GM23248 (cell line): ENCODE measurements at regions not wholly inside any gene's neighbourhood (a gene's known extent, or its start where the extent isn't known, plus 50 kb on each side); places are given as distances from the start of the nearest gene placed in this dataset.

Experiments
- DNase-seq: peaks from one replicate; pipeline ENCODE4 v3.0.0-alpha.2; 2015
- H2AFZ ChIP-seq: fragments of 200-600 bp; sonication (generic); 2 replicates; pipeline ENCODE4 v1.6.1; 2016; ENCODE audit warnings: antibody characterized with exemption
- H3F3A ChIP-seq: fragments of 200-600 bp; sonication (generic); 2 replicates; pipeline ENCODE4 v1.6.1; 2016; ENCODE audit warnings: mild to moderate bottlenecking, antibody characterized with exemption, mixed run types; ENCODE audit not compliant: insufficient read depth
- H3K27ac ChIP-seq: fragments of 200-600 bp; sonication (generic); 2 replicates; pipeline ENCODE4 v1.5.1; 2016; ENCODE audit warnings: mild to moderate bottlenecking
- H3K27me3 ChIP-seq: fragments of 200-600 bp; sonication (generic); replicated peaks from 2 replicates; pipeline ENCODE4 v1.6.1; 2016; ENCODE audit warnings: mild to moderate bottlenecking; ENCODE audit not compliant: insufficient read depth
- H3K36me3 ChIP-seq: fragments of 200-600 bp; sonication (generic); 2 replicates; pipeline ENCODE4 v1.6.1; 2016; ENCODE audit warnings: low read depth, mild to moderate bottlenecking
- H3K4me1 ChIP-seq: fragments of 200-600 bp; sonication (generic); 2 replicates; pipeline ENCODE4 v1.6.1; 2016; ENCODE audit warnings: mild to moderate bottlenecking; ENCODE audit not compliant: insufficient read depth
- H3K4me2 ChIP-seq: fragments of 200-600 bp; sonication (generic); one replicate; pipeline ENCODE4 v1.6.1; 2016; ENCODE audit warnings: mild to moderate bottlenecking; ENCODE audit not compliant: unreplicated experiment
- H3K4me3 ChIP-seq: fragments of 200-600 bp; sonication (generic); 2 replicates; pipeline ENCODE4 v1.5.1; 2016; ENCODE audit warnings: mild to moderate bottlenecking
- H3K79me2 ChIP-seq: fragments of 200-600 bp; sonication (generic); 2 replicates; pipeline ENCODE4 v1.6.1; 2016; ENCODE audit warnings: mild to moderate bottlenecking; ENCODE audit not compliant: insufficient read depth
- H3K9ac ChIP-seq: fragments of 200-600 bp; sonication (generic); 2 replicates; pipeline ENCODE4 v1.6.1; 2016; ENCODE audit warnings: mild to moderate bottlenecking
- H3K9me2 ChIP-seq: fragments of 200-600 bp; sonication (generic); 2 replicates; pipeline ENCODE4 v1.6.1; 2016; ENCODE audit warnings: mixed run types, mild to moderate bottlenecking, moderate library complexity; ENCODE audit not compliant: insufficient read depth
- H3K9me3 ChIP-seq: fragments of 200-600 bp; sonication (generic); one replicate; pipeline ENCODE4 v1.6.1; 2017; ENCODE audit warnings: low read depth
- H4K20me1 ChIP-seq: fragments of 200-600 bp; sonication (generic); 2 replicates; pipeline ENCODE4 v1.6.0; 2016; ENCODE audit not compliant: insufficient read depth
- EZH2 ChIP-seq: fragments of 200-600 bp; sonication (generic); IDR thresholded peaks from 2 replicates; pipeline ENCODE4 v1.6.1; 2018; ENCODE audit warnings: antibody characterized with exemption, mild to moderate bottlenecking; ENCODE audit not compliant: insufficient read depth, poor library complexity, severe bottlenecking
- EZH2phosphoT487 ChIP-seq: fragments of 200-600 bp; sonication (generic); IDR thresholded peaks from 2 replicates; pipeline ENCODE4 v1.6.1; 2018; ENCODE audit warnings: antibody characterized with exemption, moderate library complexity, mild to moderate bottlenecking, low read depth; ENCODE audit not compliant: insufficient read depth
- WGBS, 2 experiments: methylation state at CpG; one replicate each; pipeline ENCODE4 v1.1.6; 2015 to 2017; ENCODE audit warnings: low lambda C conversion rate in 2 of 2, low coverage in 1 of 2; ENCODE audit errors: missing lambda C conversion rate in 2 of 2; 5-methylcytosine and 5-hydroxymethylcytosine counted together
- in situ Hi-C: fragments of 300-500 bp; cut with MboI; formaldehyde crosslinking; loops from 2 replicates; pipeline ENCODE4 v1.15.0; 2020

DNA sequence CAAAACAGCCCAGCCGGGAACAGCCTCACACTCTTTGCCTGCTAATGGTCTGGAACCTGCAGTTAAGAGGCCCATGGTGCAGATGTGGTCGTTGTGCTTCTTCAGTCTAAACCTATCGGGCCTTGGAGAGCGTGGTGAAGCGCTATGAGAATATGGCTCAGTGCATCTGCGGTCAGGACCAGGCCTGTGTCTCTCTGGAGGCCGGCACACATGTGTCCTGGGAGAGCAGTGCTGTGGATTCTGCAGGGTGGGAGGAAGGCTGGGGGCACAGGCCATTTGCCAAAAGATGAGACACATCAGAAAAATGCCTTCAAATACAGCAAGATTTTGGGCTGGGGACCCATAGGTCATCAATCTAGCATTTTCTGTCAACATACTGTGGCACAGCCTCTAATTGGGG, 231.5 kb upstream of the GLI3 start:
- no peaks in the 10 kb centered on the region for H3F3A ChIP-seq
- H3K4me2 ChIP-seq, result no peak overlapping the region
- in situ Hi-C loops, result no loop called here
- WGBS, 2 experiments, result 61 to 62% methylated on average over 7 of the region's 7 CpGs
- H4K20me1 ChIP-seq, result no peaks in the 10 kb centered on the region
- DNase-seq, result no peak
- no peaks in the 10 kb centered on the region for H3K9me3 ChIP-seq
- no peaks in the 10 kb centered on the region for H3K4me1 ChIP-seq
- H3K27me3 ChIP-seq, result peaks cover 19% of the 10 kb centered on the region
- TF ChIP-seq EZH2phosphoT487, result no peak
- no peak for TF ChIP-seq EZH2
- H3K27ac ChIP-seq, result no peak overlapping the region
- no peaks in the 10 kb centered on the region for H3K36me3 ChIP-seq
- peaks cover 4% of the 10 kb centered on the region; the same call in 1 of the 2 replicates for H3K9me2 ChIP-seq
- H3K79me2 ChIP-seq, result no peaks in the 10 kb centered on the region
- H3K9ac ChIP-seq, result no peak overlapping the region
- no peak overlapping the region for H3K4me3 ChIP-seq
- H2AFZ ChIP-seq, result no peak overlapping the region

DNA sequence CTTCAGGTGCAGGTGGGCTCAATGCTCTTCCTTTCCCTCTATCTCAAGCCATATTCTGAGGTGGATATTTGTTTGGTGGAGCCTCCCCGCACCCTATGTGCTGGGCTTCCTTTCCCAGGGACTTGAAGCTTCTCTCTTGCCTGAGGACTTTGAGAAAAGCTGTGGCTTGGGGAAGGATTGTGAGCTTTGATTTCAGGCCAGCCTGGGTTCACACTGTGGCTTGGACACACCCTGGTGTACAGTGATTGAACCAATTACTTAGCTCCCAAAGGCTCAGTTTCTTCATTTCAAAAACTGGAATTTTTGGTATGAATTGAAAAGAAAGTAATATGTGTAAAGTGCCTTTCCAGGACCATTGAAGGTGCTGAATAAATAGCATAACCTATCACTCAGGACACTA, 224.5 kb upstream of the GLI3 start:
- in situ Hi-C loops, result no loop called here
- no peak overlapping the region for H3K9ac ChIP-seq
- no peaks in the 10 kb centered on the region for H3K36me3 ChIP-seq
- H2AFZ ChIP-seq, result no peak overlapping the region
- H3K27ac ChIP-seq, result no peak overlapping the region
- peaks cover 4% of the 10 kb centered on the region; the same call in 1 of the 2 replicates for H3K4me1 ChIP-seq
- H4K20me1 ChIP-seq, result no peaks in the 10 kb centered on the region; the same call in 1 of the 2 replicates
- H3K9me2 ChIP-seq, result no peaks in the 10 kb centered on the region
- no peaks in the 10 kb centered on the region; the same call in 1 of the 2 replicates for H3K27me3 ChIP-seq
- no peak overlapping the region for H3K4me3 ChIP-seq
- peak; percentile 4 for DNase-seq
- H3K9me3 ChIP-seq, result no peaks in the 10 kb centered on the region
- no peaks in the 10 kb centered on the region for H3F3A ChIP-seq
- no peaks in the 10 kb centered on the region for H3K79me2 ChIP-seq
- 41 to 67% methylated on average over 1 of the region's 1 CpG for WGBS, 2 experiments
- no peak overlapping the region for H3K4me2 ChIP-seq
- TF ChIP-seq EZH2 (no peak), EZH2phosphoT487 (no peak)

DNA sequence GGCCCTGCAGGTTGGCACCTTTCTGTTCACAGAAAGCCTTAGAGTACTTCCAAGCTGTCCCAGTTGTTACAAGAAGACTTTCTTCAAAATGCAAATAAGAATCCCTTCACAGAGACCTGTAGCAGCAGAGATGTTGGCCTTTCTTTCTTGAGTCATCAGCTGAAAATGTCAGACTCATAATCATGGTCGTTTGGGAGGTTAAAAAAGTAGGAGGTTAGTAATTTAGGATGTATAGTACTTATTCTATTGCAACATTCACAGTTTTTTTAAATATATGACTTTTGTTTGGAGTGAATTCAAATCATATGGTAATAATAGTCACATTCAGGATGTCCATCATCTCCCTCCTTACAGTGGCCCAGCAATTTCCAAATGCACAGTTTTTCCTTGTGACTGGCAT, 223.9 kb upstream of the GLI3 start:
- H3K9me3 ChIP-seq, result no peaks in the 10 kb centered on the region
- H3K9ac ChIP-seq, result no peak overlapping the region
- 2 to 6% methylated on average over 1 of the region's 1 CpG for WGBS, 2 experiments
- peak; percentile 20 for DNase-seq
- in situ Hi-C loops, result no loop called here
- no peaks in the 10 kb centered on the region for H3F3A ChIP-seq
- no peak overlapping the region for H3K4me3 ChIP-seq
- H3K27ac ChIP-seq, result no peak overlapping the region
- H3K9me2 ChIP-seq, result no peaks in the 10 kb centered on the region
- no peaks in the 10 kb centered on the region for H3K79me2 ChIP-seq
- H2AFZ ChIP-seq, result no peak overlapping the region
- no peaks in the 10 kb centered on the region for H3K27me3 ChIP-seq
- no peak overlapping the region for H3K4me2 ChIP-seq
- TF ChIP-seq EZH2 (no peak), EZH2phosphoT487 (no peak)
- no peaks in the 10 kb centered on the region for H3K36me3 ChIP-seq
- H3K4me1 ChIP-seq, result peaks cover 4% of the 10 kb centered on the region; the same call in 1 of the 2 replicates
- H4K20me1 ChIP-seq, result no peaks in the 10 kb centered on the region; the same call in 1 of the 2 replicates

DNA sequence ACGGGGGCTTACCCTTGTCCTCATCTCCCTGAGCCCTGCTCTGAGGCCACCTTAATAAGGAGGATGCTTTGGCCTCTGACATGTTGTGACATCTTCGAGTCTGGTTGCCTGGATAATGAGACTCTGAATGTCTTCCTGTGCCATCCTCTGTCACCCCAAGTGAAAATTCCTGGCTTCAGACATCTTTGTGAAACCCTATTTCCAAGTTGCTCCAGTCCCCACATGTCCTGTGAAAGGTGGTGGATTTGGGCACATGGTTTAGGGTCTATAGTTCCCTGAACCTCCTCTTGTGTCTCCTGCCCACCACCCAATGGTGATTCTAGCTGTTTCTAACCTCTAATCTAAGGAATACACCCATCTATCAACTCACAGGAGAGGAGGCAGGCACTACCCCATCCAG, 223.1 kb upstream of the GLI3 start:
- Histone ChIP-seq H3F3A (no peaks in the 10 kb centered on the region), H3K4me1 (peaks cover 4% of the 10 kb centered on the region; the same call in 1 of the 2 replicates), H3K36me3 (no peaks in the 10 kb centered on the region), H3K9ac (no peak overlapping the region), H4K20me1 (no peaks in the 10 kb centered on the region; the same call in 1 of the 2 replicates), H3K4me3 (no peak overlapping the region), H3K27ac (no peak overlapping the region), H3K4me2 (no peak overlapping the region), H2AFZ (no peak overlapping the region), H3K27me3 (peaks cover 4% of the 10 kb centered on the region; the same call in 1 of the 2 replicates), H3K9me3 (no peaks in the 10 kb centered on the region), H3K79me2 (no peaks in the 10 kb centered on the region), H3K9me2 (no peaks in the 10 kb centered on the region)
- 53 to 61% methylated on average over 2 of the region's 2 CpGs for WGBS, 2 experiments
- no peak for DNase-seq
- in situ Hi-C loops, result no loop called here
- TF ChIP-seq EZH2phosphoT487 (no peak), EZH2 (no peak)

DNA sequence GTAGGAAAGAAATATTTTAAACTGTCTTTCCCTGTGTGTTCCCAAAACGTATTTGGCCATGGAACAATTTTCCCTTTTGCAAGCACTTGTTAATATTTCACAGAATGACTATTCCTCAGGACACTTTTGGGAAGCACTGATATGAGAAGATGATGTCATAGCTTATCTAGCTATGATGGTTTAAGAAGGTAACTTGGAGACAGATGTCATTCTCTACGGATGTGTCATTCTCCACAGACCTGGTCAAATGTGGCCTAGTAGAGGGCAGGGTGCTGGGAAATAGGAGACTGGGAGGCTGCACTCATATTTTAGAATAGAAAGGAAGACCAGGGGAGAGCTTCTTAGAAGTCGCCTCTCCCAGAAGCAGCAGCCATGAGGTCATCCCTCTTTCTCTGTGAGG, 220.7 kb upstream of the GLI3 start:
- TF ChIP-seq EZH2 (no peak), EZH2phosphoT487 (no peak)
- no peaks in the 10 kb centered on the region; the same call in 1 of the 2 replicates for H4K20me1 ChIP-seq
- no peaks in the 10 kb centered on the region for H3F3A ChIP-seq
- H3K4me1 ChIP-seq, result peaks cover 4% of the 10 kb centered on the region; the same call in 1 of the 2 replicates
- no peak overlapping the region for H3K27ac ChIP-seq
- no peak overlapping the region for H2AFZ ChIP-seq
- H3K4me3 ChIP-seq, result no peak overlapping the region
- H3K9ac ChIP-seq, result no peak overlapping the region
- in situ Hi-C loops, result no loop called here
- peaks cover 15% of the 10 kb centered on the region for H3K27me3 ChIP-seq
- H3K36me3 ChIP-seq, result no peaks in the 10 kb centered on the region
- DNase-seq, result no peak
- no peaks in the 10 kb centered on the region for H3K9me2 ChIP-seq
- H3K9me3 ChIP-seq, result no peaks in the 10 kb centered on the region
- H3K79me2 ChIP-seq, result no peaks in the 10 kb centered on the region
- WGBS, 2 experiments, result 83 to 92% methylated on average over 3 of the region's 3 CpGs
- H3K4me2 ChIP-seq, result no peak overlapping the region
